Occipital lobe (tissue), 1 donor: ENCODE measurements at regions not wholly inside any gene's neighbourhood (a gene's known extent, or its start where the extent isn't known, plus 50 kb on each side); places are given as distances from the start of the nearest gene placed in this dataset.

Source experiments
- DNase-seq: peaks from one replicate; lab custom pipeline; 2025; lab: John Stamatoyannopoulos, UW

- DNase-seq, result no peak
Measured at GRCh38 chr10:43973801-43974200, 325.1 kb upstream of the ZNF32 start.

- no peak for DNase-seq
Measured at GRCh38 chr10:43972976-43973647, 324.4 kb upstream of the ZNF32 start.

- DNase-seq, result no peak
Measured at GRCh38 chr10:43971981-43972380, 323.3 kb upstream of the ZNF32 start.

- DNase-seq, result no peak
Measured at GRCh38 chr10:43971306-43971705, 322.6 kb upstream of the ZNF32 start.

GRCh38 chr10:43970717-43971116 lies 322.0 kb upstream of the ZNF32 start:
- no peak for DNase-seq

GRCh38 chr10:43970018-43970698 lies 321.5 kb upstream of the ZNF32 start:
- no peak for DNase-seq

- DNase-seq, result no peak
Measured at GRCh38 chr10:43969506-43969905, 320.8 kb upstream of the ZNF32 start.

- no peak for DNase-seq
Measured at GRCh38 chr10:43968961-43969360, 320.3 kb upstream of the ZNF32 start.

- no peak for DNase-seq
Measured at GRCh38 chr10:43968076-43968475, 319.4 kb upstream of the ZNF32 start.

GRCh38 chr10:43966571-43966965 lies 317.9 kb upstream of the ZNF32 start:
- no peak for DNase-seq

- DNase-seq, result no peak
Measured at GRCh38 chr10:43965918-43966570, 317.4 kb upstream of the ZNF32 start.

GRCh38 chr10:43965033-43965917 lies 316.6 kb upstream of the ZNF32 start:
- no peak for DNase-seq

- no peak for DNase-seq
Measured at GRCh38 chr10:43964486-43964885, 315.8 kb upstream of the ZNF32 start.

GRCh38 chr10:43963793-43964425 lies 315.2 kb upstream of the ZNF32 start:
- no peak for DNase-seq

GRCh38 chr10:43963379-43963778 lies 314.7 kb upstream of the ZNF32 start:
- no peak for DNase-seq

- DNase-seq, result no peak
Measured at GRCh38 chr10:43962346-43963191, 313.9 kb upstream of the ZNF32 start.

- DNase-seq, result no peak
Measured at GRCh38 chr10:43961523-43962345, 313.1 kb upstream of the ZNF32 start.

GRCh38 chr10:43960981-43961380 lies 312.3 kb upstream of the ZNF32 start:
- no peak for DNase-seq

GRCh38 chr10:43960477-43960876 lies 311.8 kb upstream of the ZNF32 start:
- DNase-seq, result no peak

- DNase-seq, result no peak
Measured at GRCh38 chr10:43960135-43960415, 311.4 kb upstream of the ZNF32 start.
